Naive thymus-derived CD4-positive, alpha-beta T cell (primary cell): ENCODE measurements at regions not wholly inside any gene's neighbourhood (a gene's known extent, or its start where the extent isn't known, plus 50 kb on each side); places are given as distances from the start of the nearest gene placed in this dataset.

Source experiments
- ATAC-seq: fragments of 150-1000 bp; cut with Tn5 transposase; 2 replicates; pipeline ENCODE4 v1.10.0; 2021; ENCODE audit warnings: mild to moderate bottlenecking, moderate library complexity
- CTCF ChIA-PET: fragments of 350-600 bp; sonication (Branson Sonifier 250); formaldehyde crosslinking; loops from one replicate; lab custom pipeline; 2021; ENCODE audit warnings: antibody characterized with exemption; lab: Charles Lee
- POLR2A ChIA-PET: fragments of 350-600 bp; sonication (Branson Sonifier 250); formaldehyde crosslinking; loops from one replicate; lab custom pipeline; 2021; ENCODE audit warnings: antibody characterized with exemption, inconsistent platforms; lab: Charles Lee
- DNase-seq, 9 donors: peaks; one replicate each; pipeline versions ENCODE4 v3.0.0 to v3.0.0-alpha.2; 2020 to 2022; ENCODE audit warnings: mixed read lengths in 1 of 9
- H3K27ac ChIP-seq: one replicate; pipeline ENCODE4 v1.7.0; 2013; ENCODE audit warnings: mild to moderate bottlenecking, low read depth, low read length, moderate library complexity
- H3K27me3 ChIP-seq, 2 donors: one replicate each; pipeline ENCODE4 v1.7.0; 2013; ENCODE audit warnings: low read length in 2 of 2, mild to moderate bottlenecking in 2 of 2, moderate library complexity in 2 of 2; ENCODE audit not compliant: control insufficient read depth in 2 of 2, insufficient read depth in 2 of 2
- H3K36me3 ChIP-seq, 3 experiments: 1 replicate in 2 of 3; 2 replicates in 1 of 3; pipeline ENCODE4 v1.7.0; 2013; ENCODE audit warnings: low read length in 3 of 3, mild to moderate bottlenecking in 3 of 3, moderate library complexity in 1 of 3; ENCODE audit not compliant: insufficient read depth in 3 of 3, control insufficient read depth in 2 of 3
- H3K4me1 ChIP-seq, 2 donors: one replicate each; pipeline ENCODE4 v1.7.0; 2013; ENCODE audit warnings: low read length in 2 of 2, mild to moderate bottlenecking in 2 of 2, moderate library complexity in 1 of 2; ENCODE audit not compliant: control insufficient read depth in 2 of 2, insufficient read depth in 2 of 2
- H3K4me3 ChIP-seq: 2 replicates; pipeline ENCODE4 v1.7.0; 2013; ENCODE audit warnings: mild to moderate bottlenecking, low read length
- H3K9me3 ChIP-seq, 3 experiments: 1 replicate in 2 of 3; 2 replicates in 1 of 3; pipeline ENCODE4 v1.7.0; 2013; ENCODE audit warnings: low read length in 3 of 3; ENCODE audit not compliant: control insufficient read depth in 2 of 3
- H3K27ac Mint-ChIP-seq, 9 donors: one replicate each; pipeline ENCODE4 v1.8.0; 2020 to 2022; ENCODE audit warnings: mixed read lengths in 9 of 9, mild to moderate bottlenecking in 8 of 9, moderate library complexity in 5 of 9, inconsistent platforms in 2 of 9
- H3K27me3 Mint-ChIP-seq, 5 donors: one replicate each; pipeline ENCODE4 v1.8.0; 2021 to 2022; ENCODE audit warnings: mixed read lengths in 5 of 5, mild to moderate bottlenecking in 1 of 5
- H3K36me3 Mint-ChIP-seq, 5 donors: one replicate each; pipeline ENCODE4 v1.8.0; 2020 to 2022; ENCODE audit warnings: mixed read lengths in 5 of 5, mild to moderate bottlenecking in 3 of 5, inconsistent platforms in 1 of 5
- H3K4me1 Mint-ChIP-seq, 7 donors: one replicate each; pipeline ENCODE4 v1.8.0; 2020 to 2022; ENCODE audit warnings: mixed read lengths in 7 of 7, mild to moderate bottlenecking in 3 of 7, inconsistent platforms in 1 of 7
- H3K4me3 Mint-ChIP-seq, 10 donors: one replicate each; pipeline ENCODE4 v1.8.0; 2020 to 2022; ENCODE audit warnings: mild to moderate bottlenecking in 10 of 10, mixed read lengths in 10 of 10, moderate library complexity in 6 of 10, inconsistent platforms in 2 of 10
- H3K9me3 Mint-ChIP-seq, 11 donors: one replicate each; pipeline ENCODE4 v1.8.0; 2020 to 2022; ENCODE audit warnings: mixed read lengths in 11 of 11, mild to moderate bottlenecking in 4 of 11, inconsistent platforms in 1 of 11, moderate library complexity in 1 of 11
- intact Hi-C, 2 donors: fragments of 100-400 bp; cut with micrococcal nuclease; formaldehyde crosslinking; loops; one replicate each; pipeline ENCODE4 v1.15.1; 2023

GRCh38 chr18:23340661-23341060 lies 112.4 kb upstream of the RIOK3 start:
- intact Hi-C loops = no loop called here
- H3K36me3 Mint-ChIP-seq = peaks cover 0 to 15% (median 4%) of the 10 kb centered on the region in 5 donors
- CTCF ChIA-PET = interaction anchor here (0.6 kb wide), 1 partner anchor 10 kb away, joined by 4 read pairs; no protein-coding TSS in a partner anchor

DNA sequence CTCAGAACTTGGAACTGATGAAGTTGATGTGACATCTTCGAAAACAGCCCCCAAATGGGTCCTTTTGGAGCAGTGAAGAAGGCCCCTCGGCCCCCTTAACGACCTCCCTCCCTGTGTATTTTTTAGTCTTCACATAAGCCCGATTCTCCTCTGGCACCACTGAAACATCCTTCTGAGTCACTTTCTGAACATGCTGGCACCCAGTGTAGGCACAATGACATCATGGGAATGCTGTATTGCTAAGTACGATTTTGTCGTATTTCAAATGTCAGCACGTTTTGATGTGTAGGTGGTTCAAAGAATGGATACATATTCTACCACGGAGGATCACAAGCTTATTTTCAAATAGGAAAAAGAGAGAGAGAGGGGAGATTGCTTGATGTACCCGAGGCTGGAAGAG lies 111.7 kb upstream of the RIOK3 start:
- Mint-ChIP-seq H3K27me3 (no peaks in the 10 kb centered on the region), H3K4me3 (no peak overlapping the region), H3K36me3 (peaks cover 0 to 16% (median 3%) of the 10 kb centered on the region in 5 donors), H3K9me3 (no peaks in the 10 kb centered on the region), H3K4me1 (peaks cover 0 to 8% (median 4%) of the 10 kb centered on the region in 7 donors), H3K27ac (no peak overlapping the region)
- no peaks in the 10 kb centered on the region for H3K36me3 ChIP-seq
- ATAC-seq = no peak
- no peaks in the 10 kb centered on the region for H3K9me3 ChIP-seq
- intact Hi-C loops = no loop called here
- H3K27me3 ChIP-seq = no peaks in the 10 kb centered on the region
- no peak overlapping the region for H3K27ac ChIP-seq
- H3K4me3 ChIP-seq = no peak overlapping the region
- DNase-seq = no peak
- CTCF ChIA-PET = no interaction called here
- H3K4me1 ChIP-seq = no peaks in the 10 kb centered on the region
- POLR2A ChIA-PET = no interaction called here

More at GRCh38 chr18:23340661-23341060, 112.4 kb upstream of the RIOK3 start:
- no peaks in the 10 kb centered on the region for H3K9me3 ChIP-seq
- DNase-seq (no peak), ATAC-seq (no peak)
- Mint-ChIP-seq H3K9me3 (no peaks in the 10 kb centered on the region), H3K27ac (no peak overlapping the region), H3K4me3 (no peak overlapping the region), H3K27me3 (no peaks in the 10 kb centered on the region), H3K4me1 (peaks cover 0 to 8% (median 4%) of the 10 kb centered on the region in 7 donors)
- no peak overlapping the region for H3K4me3 ChIP-seq
- POLR2A ChIA-PET = no interaction called here
- H3K27ac ChIP-seq = no peak overlapping the region
- H3K4me1 ChIP-seq = no peaks in the 10 kb centered on the region
- no peaks in the 10 kb centered on the region for H3K36me3 ChIP-seq
- no peaks in the 10 kb centered on the region for H3K27me3 ChIP-seq

DNA sequence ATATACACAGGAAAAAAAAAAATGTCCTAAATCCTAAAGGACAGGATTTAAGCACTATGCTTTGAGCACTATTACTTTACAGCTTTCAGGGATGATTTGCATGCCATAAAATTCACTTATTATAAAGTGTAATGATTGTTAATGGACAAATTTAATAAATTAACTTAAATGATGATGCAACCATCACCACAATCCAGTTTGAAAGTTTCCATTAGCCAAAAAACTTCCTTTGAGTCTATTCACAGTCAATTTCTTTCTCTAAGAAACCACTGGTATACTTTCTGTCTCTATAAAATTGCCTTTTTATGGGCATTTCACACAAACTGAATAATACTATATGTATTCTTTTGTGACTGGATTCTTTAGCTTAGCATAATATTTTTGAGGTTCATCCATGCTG lies 111.1 kb upstream of the RIOK3 start:
- no peak for DNase-seq
- no peaks in the 10 kb centered on the region for H3K4me1 ChIP-seq
- no peaks in the 10 kb centered on the region for H3K27me3 ChIP-seq
- ATAC-seq = no peak
- H3K4me3 Mint-ChIP-seq = no peak overlapping the region
- ChIA-PET CTCF (no interaction called here), POLR2A (no interaction called here)
- no peak overlapping the region for H3K27ac ChIP-seq
- H3K36me3 Mint-ChIP-seq = peaks cover 0 to 17% (median 4%) of the 10 kb centered on the region in 5 donors
- H3K9me3 Mint-ChIP-seq = no peaks in the 10 kb centered on the region
- H3K27me3 Mint-ChIP-seq = no peaks in the 10 kb centered on the region
- H3K27ac Mint-ChIP-seq = no peak overlapping the region
- H3K4me3 ChIP-seq = no peak overlapping the region
- no peaks in the 10 kb centered on the region for H3K36me3 ChIP-seq
- intact Hi-C loops = no loop called here
- no peaks in the 10 kb centered on the region for H3K9me3 ChIP-seq
- H3K4me1 Mint-ChIP-seq = peaks cover 0 to 8% (median 4%) of the 10 kb centered on the region in 7 donors

- no peak overlapping the region for H3K27ac Mint-ChIP-seq
- CTCF ChIA-PET = no interaction called here
- H3K27me3 ChIP-seq = no peaks in the 10 kb centered on the region
- no peaks in the 10 kb centered on the region for H3K27me3 Mint-ChIP-seq
- H3K4me3 Mint-ChIP-seq = no peak overlapping the region
- intact Hi-C loops = no loop called here
- DNase-seq (no peak), ATAC-seq (no peak)
- H3K4me1 ChIP-seq = no peaks in the 10 kb centered on the region
- no peaks in the 10 kb centered on the region for H3K36me3 ChIP-seq
- peaks cover 0 to 20% (median 4%) of the 10 kb centered on the region in 5 donors for H3K36me3 Mint-ChIP-seq
- no peak overlapping the region for H3K4me3 ChIP-seq
- no peak overlapping the region for H3K27ac ChIP-seq
- H3K9me3 ChIP-seq = no peaks in the 10 kb centered on the region
- no peaks in the 10 kb centered on the region for H3K9me3 Mint-ChIP-seq
- POLR2A ChIA-PET = no interaction called here
- H3K4me1 Mint-ChIP-seq = peaks cover 0 to 8% (median 4%) of the 10 kb centered on the region in 7 donors
Measured at GRCh38 chr18:23342506-23342905, 110.6 kb upstream of the RIOK3 start.

DNA sequence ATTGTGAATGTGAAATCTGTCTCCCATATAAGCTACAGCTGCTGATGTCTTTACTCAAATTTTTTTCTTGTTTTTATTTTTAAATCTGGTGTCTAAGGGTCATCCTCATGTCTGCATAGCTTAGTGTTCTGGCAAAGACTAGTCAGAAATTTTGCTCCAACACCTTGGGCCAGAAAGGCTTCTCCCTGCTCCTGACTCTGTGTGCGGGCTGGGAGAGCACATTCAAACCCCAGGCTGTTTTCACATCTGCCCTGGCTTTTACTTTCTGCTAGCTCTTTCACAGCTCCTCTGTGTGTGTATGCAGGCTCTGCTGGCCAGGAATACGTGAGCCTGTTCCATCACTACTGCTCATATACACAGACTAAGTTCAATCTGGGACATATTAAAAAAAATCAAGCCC lies 102.9 kb upstream of the RIOK3 start:
- ChIA-PET CTCF (interaction anchor here (0.6 kb wide), 1 partner anchor 219 kb away, joined by 3 read pairs; no protein-coding TSS in a partner anchor), POLR2A (no interaction called here)
- Mint-ChIP-seq H3K9me3 (peaks cover 0 to 17% (median 7%) of the 10 kb centered on the region in 11 donors), H3K4me1 (peaks cover 0 to 6% (median 0%) of the 10 kb centered on the region in 7 donors), H3K27ac (no peak overlapping the region), H3K27me3 (no peaks in the 10 kb centered on the region), H3K4me3 (no peak overlapping the region), H3K36me3 (peaks cover 21 to 66% (median 43%) of the 10 kb centered on the region in 5 donors)
- ATAC-seq = no peak
- intact Hi-C loops = no loop called here
- Histone ChIP-seq H3K9me3 (no peaks in the 10 kb centered on the region), H3K4me1 (no peaks in the 10 kb centered on the region), H3K4me3 (no peak overlapping the region), H3K36me3 (no peaks in the 10 kb centered on the region), H3K27ac (no peak overlapping the region), H3K27me3 (no peaks in the 10 kb centered on the region)
- DNase-seq = no peak

- ChIA-PET POLR2A (no interaction called here), CTCF (interaction anchor here (0.8 kb wide), 1 partner anchor 169 kb away, joined by 3 read pairs; no protein-coding TSS in a partner anchor)
Measured at GRCh38 chr18:23351521-23351920, 101.6 kb upstream of the RIOK3 start.

DNA sequence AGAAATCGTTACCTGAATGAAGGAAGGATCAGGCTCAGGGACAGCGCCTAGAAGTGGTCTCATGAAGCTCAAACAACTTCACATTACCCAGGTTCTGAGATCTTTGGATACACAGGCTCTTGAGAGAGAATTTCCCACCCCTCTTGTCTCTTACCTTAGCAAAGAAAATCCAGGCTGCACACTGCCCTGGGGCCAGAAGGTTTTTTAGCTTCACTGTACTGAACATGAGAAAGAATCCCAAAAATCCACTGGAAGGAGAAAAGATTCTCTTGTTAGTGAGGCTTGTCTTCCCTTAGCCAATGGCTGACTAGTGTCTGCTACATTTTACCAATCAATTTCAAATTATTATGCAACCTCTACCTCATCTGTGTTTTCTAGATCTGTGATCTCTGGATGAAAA lies 101.0 kb upstream of the RIOK3 start:
- DNase-seq (no peak), ATAC-seq (no peak)
- no peak overlapping the region for H3K27ac ChIP-seq
- no peaks in the 10 kb centered on the region for H3K4me1 ChIP-seq
- H3K36me3 Mint-ChIP-seq = peaks cover 21 to 69% (median 39%) of the 10 kb centered on the region in 5 donors
- H3K9me3 ChIP-seq = no peaks in the 10 kb centered on the region
- H3K27ac Mint-ChIP-seq = no peak overlapping the region
- H3K27me3 ChIP-seq = no peaks in the 10 kb centered on the region
- H3K4me3 Mint-ChIP-seq = no peak overlapping the region
- peaks cover 0 to 6% (median 0%) of the 10 kb centered on the region in 7 donors for H3K4me1 Mint-ChIP-seq
- H3K27me3 Mint-ChIP-seq = no peaks in the 10 kb centered on the region
- CTCF ChIA-PET = interaction anchor here (0.6 kb wide), 1 partner anchor 323 kb away, joined by 3 read pairs; no protein-coding TSS in a partner anchor
- peaks cover 0 to 17% (median 7%) of the 10 kb centered on the region in 11 donors for H3K9me3 Mint-ChIP-seq
- H3K36me3 ChIP-seq = no peaks in the 10 kb centered on the region
- intact Hi-C loops = no loop called here
- POLR2A ChIA-PET = no interaction called here
- no peak overlapping the region for H3K4me3 ChIP-seq

More at GRCh38 chr18:23351521-23351920, 101.6 kb upstream of the RIOK3 start:
- intact Hi-C loops = no loop called here
- H3K27me3 ChIP-seq = no peaks in the 10 kb centered on the region
- Mint-ChIP-seq H3K27me3 (no peaks in the 10 kb centered on the region), H3K4me1 (peaks cover 0 to 6% (median 0%) of the 10 kb centered on the region in 7 donors), H3K4me3 (no peak overlapping the region), H3K36me3 (peaks cover 21 to 70% (median 40%) of the 10 kb centered on the region in 5 donors), H3K9me3 (peaks cover 0 to 17% (median 7%) of the 10 kb centered on the region in 11 donors), H3K27ac (no peak overlapping the region)
- no peaks in the 10 kb centered on the region for H3K36me3 ChIP-seq
- no peaks in the 10 kb centered on the region for H3K4me1 ChIP-seq
- no peak overlapping the region for H3K27ac ChIP-seq
- ATAC-seq = no peak
- DNase-seq = no peak
- H3K9me3 ChIP-seq = no peaks in the 10 kb centered on the region
- H3K4me3 ChIP-seq = no peak overlapping the region
